Glutamatergic neuron (in vitro differentiated cells): ENCODE measurements at regions not wholly inside any gene's neighbourhood (a gene's known extent, or its start where the extent isn't known, plus 50 kb on each side); places are given as distances from the start of the nearest gene placed in this dataset.

ENCODE experiments used
- DNase-seq: peaks from one replicate; pipeline ENCODE4 v3.0.0; 2022
- H3K27ac Mint-ChIP-seq: one replicate; pipeline ENCODE4 v1.8.0; 2020; ENCODE audit warnings: mild to moderate bottlenecking, mixed read lengths, inconsistent platforms; ENCODE audit not compliant: unreplicated experiment
- H3K27me3 Mint-ChIP-seq: one replicate; pipeline ENCODE4 v1.8.0; 2020; ENCODE audit warnings: mild to moderate bottlenecking, moderate library complexity, mixed read lengths, inconsistent platforms; ENCODE audit not compliant: unreplicated experiment
- H3K36me3 Mint-ChIP-seq: one replicate; pipeline ENCODE4 v1.8.0; 2020; ENCODE audit warnings: mild to moderate bottlenecking, mixed read lengths, inconsistent platforms; ENCODE audit not compliant: unreplicated experiment
- H3K4me1 Mint-ChIP-seq: one replicate; pipeline ENCODE4 v1.8.0; 2020; ENCODE audit warnings: mild to moderate bottlenecking, low read depth, mixed read lengths, inconsistent platforms; ENCODE audit not compliant: unreplicated experiment
- H3K4me3 Mint-ChIP-seq: one replicate; pipeline ENCODE4 v1.8.0; 2020; ENCODE audit warnings: mild to moderate bottlenecking, mixed read lengths, inconsistent platforms; ENCODE audit not compliant: unreplicated experiment
- H3K9me3 Mint-ChIP-seq: one replicate; pipeline ENCODE4 v1.8.0; 2020; ENCODE audit warnings: mild to moderate bottlenecking, moderate library complexity, mixed read lengths, inconsistent platforms; ENCODE audit not compliant: unreplicated experiment
- CTCF ChIP-seq: fragments of 200-600 bp; sonication (generic); IDR thresholded peaks from one replicate; pipeline ENCODE4 v1.5.0; 2021; ENCODE audit not compliant: partially characterized antibody, unreplicated experiment

GRCh38 chr12:47400266-47400665 is 305.6 kb downstream of the RPAP3 start:
- TF ChIP-seq CTCF = no peak
- no peak overlapping the region for H3K27ac Mint-ChIP-seq
- no peaks in the 10 kb centered on the region for H3K9me3 Mint-ChIP-seq
- peaks cover 20% of the 10 kb centered on the region for H3K36me3 Mint-ChIP-seq
- H3K27me3 Mint-ChIP-seq = peaks cover 4% of the 10 kb centered on the region
- H3K4me1 Mint-ChIP-seq = peaks cover 2% of the 10 kb centered on the region
- H3K4me3 Mint-ChIP-seq = no peak overlapping the region
- DNase-seq = no peak

GRCh38 chr12:47397664-47398281 is 308.1 kb downstream of the RPAP3 start:
- no peak for DNase-seq
- H3K27me3 Mint-ChIP-seq = peaks cover 1% of the 10 kb centered on the region
- H3K36me3 Mint-ChIP-seq = peaks cover 20% of the 10 kb centered on the region
- H3K27ac Mint-ChIP-seq = no peak overlapping the region
- no peak overlapping the region for H3K4me3 Mint-ChIP-seq
- TF ChIP-seq CTCF = no peak
- H3K9me3 Mint-ChIP-seq = peaks cover 2% of the 10 kb centered on the region
- peaks cover 3% of the 10 kb centered on the region for H3K4me1 Mint-ChIP-seq

DNA sequence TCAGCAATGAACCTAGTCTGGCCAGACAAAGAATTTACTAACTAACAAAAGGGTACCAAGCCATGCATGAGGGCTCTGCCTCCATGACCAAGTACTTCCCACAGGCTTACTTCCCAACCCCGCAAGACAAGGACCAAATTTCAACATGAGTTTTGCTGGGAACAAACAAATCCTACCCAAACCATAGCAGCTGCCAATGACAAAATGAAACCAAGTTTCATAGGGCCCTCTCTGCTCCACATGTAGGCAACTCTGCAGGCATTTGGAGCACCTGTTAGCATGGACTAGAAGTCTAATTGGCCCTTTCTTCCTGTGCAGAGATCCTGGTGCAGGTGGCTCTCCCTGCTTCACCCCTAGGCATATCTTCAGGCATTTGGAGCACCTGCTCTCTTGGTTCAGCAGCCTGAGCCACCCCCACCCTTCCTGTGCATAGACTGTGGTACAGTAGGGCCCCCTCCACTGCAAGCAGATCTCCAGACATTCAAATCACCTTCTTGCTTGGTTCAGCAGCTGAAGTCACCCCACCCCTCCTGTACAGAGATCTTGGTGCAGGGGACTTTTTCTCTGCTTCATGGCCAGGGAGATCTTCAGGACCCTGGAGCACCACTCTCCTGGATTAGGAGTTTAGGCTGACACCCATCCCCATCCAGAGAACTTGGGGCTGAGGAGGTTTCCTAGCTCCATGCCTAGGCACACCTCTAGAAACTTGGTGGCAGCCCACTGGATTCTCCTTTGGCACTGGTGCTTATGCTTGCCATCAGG is 308.7 kb downstream of the RPAP3 start:
- TF ChIP-seq CTCF = no peak
- peaks cover 1% of the 10 kb centered on the region for H3K27me3 Mint-ChIP-seq
- no peak overlapping the region for H3K4me3 Mint-ChIP-seq
- peaks cover 2% of the 10 kb centered on the region for H3K9me3 Mint-ChIP-seq
- no peak for DNase-seq
- H3K36me3 Mint-ChIP-seq = peaks cover 20% of the 10 kb centered on the region
- peaks cover 3% of the 10 kb centered on the region for H3K4me1 Mint-ChIP-seq
- H3K27ac Mint-ChIP-seq = no peak overlapping the region

DNA sequence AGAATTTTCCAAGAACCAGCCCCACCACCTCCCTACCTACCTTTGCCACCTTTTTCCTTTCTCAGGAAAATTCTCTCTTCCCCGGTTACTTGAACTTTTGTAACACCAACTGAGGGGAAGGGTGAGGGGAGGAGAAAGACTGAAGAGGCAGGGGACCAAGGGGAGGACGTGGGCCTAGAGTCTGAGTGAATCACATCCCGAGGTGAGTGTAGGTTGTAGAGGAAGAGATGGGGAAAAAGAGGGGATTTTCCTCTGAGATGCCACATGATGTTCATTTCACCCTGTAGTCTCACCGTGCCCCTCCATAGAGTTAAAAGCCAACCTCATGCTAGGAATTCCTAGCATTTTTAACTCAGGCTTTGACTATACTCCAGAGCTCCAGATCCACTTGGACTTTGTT is 311.8 kb downstream of the RPAP3 start:
- H3K9me3 Mint-ChIP-seq = peaks cover 2% of the 10 kb centered on the region
- no peaks in the 10 kb centered on the region for H3K27me3 Mint-ChIP-seq
- DNase-seq = no peak
- peaks cover 2% of the 10 kb centered on the region for H3K4me1 Mint-ChIP-seq
- peaks cover 18% of the 10 kb centered on the region for H3K36me3 Mint-ChIP-seq
- no peak overlapping the region for H3K4me3 Mint-ChIP-seq
- no peak for TF ChIP-seq CTCF
- no peak overlapping the region for H3K27ac Mint-ChIP-seq

GRCh38 chr12:47393403-47393790 is 312.4 kb downstream of the RPAP3 start:
- H3K4me3 Mint-ChIP-seq = no peak overlapping the region
- peaks cover 13% of the 10 kb centered on the region for H3K36me3 Mint-ChIP-seq
- peaks cover 2% of the 10 kb centered on the region for H3K9me3 Mint-ChIP-seq
- peaks cover 1% of the 10 kb centered on the region for H3K4me1 Mint-ChIP-seq
- no peaks in the 10 kb centered on the region for H3K27me3 Mint-ChIP-seq
- no peak overlapping the region for H3K27ac Mint-ChIP-seq
- TF ChIP-seq CTCF = no peak
- DNase-seq = no peak
